ENCODE measurements at regions not wholly inside any gene's neighbourhood (a gene's known extent, or its start where the extent isn't known, plus 50 kb on each side); places are given as distances from the start of the nearest gene placed in this dataset.

DNA sequence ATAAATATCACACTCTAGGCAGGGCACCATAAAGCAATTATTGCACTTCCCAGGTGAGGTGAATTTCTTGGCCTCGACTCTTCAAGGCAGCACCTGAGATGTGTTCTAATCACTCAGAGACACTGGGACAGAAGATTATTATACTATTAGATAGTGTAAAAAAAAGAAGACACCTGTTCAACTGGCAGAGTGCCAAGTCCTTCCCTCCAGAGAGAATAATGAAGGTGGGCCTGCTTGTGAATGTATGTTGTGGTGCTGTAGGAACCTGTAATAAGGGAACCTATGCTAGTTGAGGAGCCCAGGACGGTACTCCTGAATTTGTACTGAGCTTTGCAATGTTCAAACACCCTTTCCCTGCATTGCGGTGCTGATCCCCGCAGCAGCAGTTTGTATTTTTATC lies 107.5 kb downstream of the NXPE2 start:
- Histone ChIP-seq H3K27me3 (ENCODE audit: insufficient read depth, low read length) (no peaks in the 10 kb centered on the region), H3K4me3 (ENCODE audit: insufficient read depth, low read depth, low read length) (no peak overlapping the region), H3K4me1 (ENCODE audit: insufficient read depth, low read length) (no peaks in the 10 kb centered on the region), H3K9ac (ENCODE audit: low read length) (no peak overlapping the region), H3K79me2 (ENCODE audit: insufficient read depth, low read length) (no peaks in the 10 kb centered on the region), H3K27ac (ENCODE audit: low read depth, low read length) (no peak overlapping the region), H3K36me3 (ENCODE audit: insufficient read depth, low read length) (no peaks in the 10 kb centered on the region), H4K20me1 (ENCODE audit: insufficient read depth, low read length) (no peaks in the 10 kb centered on the region), H2AFZ (ENCODE audit: low read depth, low read length) (no peak overlapping the region), H3K4me2 (ENCODE audit: low read length) (no peak overlapping the region), H3K9me3 (ENCODE audit: insufficient read depth, low read depth, low read length) (peaks cover 3% of the 10 kb centered on the region)
- FAIRE-seq (no peak), DNase-seq (ENCODE audit: low read depth) (no peak)
- Mint-ChIP-seq H3K4me1 (ENCODE audit: low read depth, unreplicated experiment) (peaks cover 4% of the 10 kb centered on the region), H3K27ac (ENCODE audit: unreplicated experiment) (no peak overlapping the region), H3K27me3 (ENCODE audit: low read depth, unreplicated experiment) (peaks cover 17% of the 10 kb centered on the region), H3K4me3 (ENCODE audit: unreplicated experiment) (no peak overlapping the region), H3K9me3 (ENCODE audit: unreplicated experiment) (peaks cover 2% of the 10 kb centered on the region), H3K36me3 (ENCODE audit: low read depth, unreplicated experiment) (no peaks in the 10 kb centered on the region)
- no peak for TF ChIP-seq EZH2 (IDR thresholded peaks at IDR 0.05; ENCODE audit: insufficient read depth, low read length)
- TF ChIP-seq, protein P1, sequence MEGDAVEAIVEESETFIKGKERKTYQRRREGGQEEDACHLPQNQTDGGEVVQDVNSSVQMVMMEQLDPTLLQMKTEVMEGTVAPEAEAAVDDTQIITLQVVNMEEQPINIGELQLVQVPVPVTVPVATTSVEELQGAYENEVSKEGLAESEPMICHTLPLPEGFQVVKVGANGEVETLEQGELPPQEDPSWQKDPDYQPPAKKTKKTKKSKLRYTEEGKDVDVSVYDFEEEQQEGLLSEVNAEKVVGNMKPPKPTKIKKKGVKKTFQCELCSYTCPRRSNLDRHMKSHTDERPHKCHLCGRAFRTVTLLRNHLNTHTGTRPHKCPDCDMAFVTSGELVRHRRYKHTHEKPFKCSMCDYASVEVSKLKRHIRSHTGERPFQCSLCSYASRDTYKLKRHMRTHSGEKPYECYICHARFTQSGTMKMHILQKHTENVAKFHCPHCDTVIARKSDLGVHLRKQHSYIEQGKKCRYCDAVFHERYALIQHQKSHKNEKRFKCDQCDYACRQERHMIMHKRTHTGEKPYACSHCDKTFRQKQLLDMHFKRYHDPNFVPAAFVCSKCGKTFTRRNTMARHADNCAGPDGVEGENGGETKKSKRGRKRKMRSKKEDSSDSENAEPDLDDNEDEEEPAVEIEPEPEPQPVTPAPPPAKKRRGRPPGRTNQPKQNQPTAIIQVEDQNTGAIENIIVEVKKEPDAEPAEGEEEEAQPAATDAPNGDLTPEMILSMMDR (IDR thresholded peaks at IDR 0.05; ENCODE audit: insufficient read depth, low read depth, low read length), result no peak

DNA sequence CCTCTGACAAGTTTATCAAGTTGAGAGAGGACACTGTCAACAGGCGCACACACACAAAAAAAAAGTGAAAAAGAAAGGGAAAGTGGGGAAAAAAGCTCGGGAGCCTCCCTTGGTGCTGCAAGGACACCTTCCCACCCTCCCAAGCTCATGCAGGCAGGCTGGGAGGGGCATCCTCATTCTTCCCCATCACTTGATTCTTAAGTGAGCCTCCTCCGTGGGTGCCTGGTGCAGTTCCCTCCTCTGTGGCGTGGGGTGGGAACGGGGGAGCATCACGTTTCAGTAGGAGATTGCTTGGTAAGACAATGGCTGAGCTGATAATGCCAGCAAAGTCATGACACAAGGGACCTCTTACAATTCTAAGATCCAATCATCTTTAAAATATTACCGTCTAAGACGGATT lies 108.8 kb downstream of the NXPE2 start:
- no peaks in the 10 kb centered on the region for H3K4me1 ChIP-seq (ENCODE audit: insufficient read depth, low read length)
- H3K79me2 ChIP-seq (ENCODE audit: insufficient read depth, low read length), result no peaks in the 10 kb centered on the region
- Mint-ChIP-seq H3K4me3 (ENCODE audit: unreplicated experiment) (no peak overlapping the region), H3K9me3 (ENCODE audit: unreplicated experiment) (peaks cover 2% of the 10 kb centered on the region), H3K36me3 (ENCODE audit: low read depth, unreplicated experiment) (no peaks in the 10 kb centered on the region), H3K27me3 (ENCODE audit: low read depth, unreplicated experiment) (peaks cover 20% of the 10 kb centered on the region), H3K4me1 (ENCODE audit: low read depth, unreplicated experiment) (peaks cover 4% of the 10 kb centered on the region), H3K27ac (ENCODE audit: unreplicated experiment) (no peak overlapping the region)
- no peaks in the 10 kb centered on the region for H3K36me3 ChIP-seq (ENCODE audit: insufficient read depth, low read length)
- H3K9ac ChIP-seq (ENCODE audit: low read length), result no peak overlapping the region
- FAIRE-seq (no peak), DNase-seq (ENCODE audit: low read depth) (no peak)
- H3K4me3 ChIP-seq (ENCODE audit: insufficient read depth, low read depth, low read length), result no peak overlapping the region
- H4K20me1 ChIP-seq (ENCODE audit: insufficient read depth, low read length), result no peaks in the 10 kb centered on the region
- no peaks in the 10 kb centered on the region for H3K27me3 ChIP-seq (ENCODE audit: insufficient read depth, low read length)
- H3K27ac ChIP-seq (ENCODE audit: low read depth, low read length), result no peak overlapping the region
- H2AFZ ChIP-seq (ENCODE audit: low read depth, low read length), result no peak overlapping the region
- TF ChIP-seq, protein P1 (IDR thresholded peaks at IDR 0.05; ENCODE audit: insufficient read depth, low read depth, low read length), result no peak
- TF ChIP-seq EZH2 (IDR thresholded peaks at IDR 0.05; ENCODE audit: insufficient read depth, low read length), result no peak
- peaks cover 3% of the 10 kb centered on the region for H3K9me3 ChIP-seq (ENCODE audit: insufficient read depth, low read depth, low read length)
- no peak overlapping the region for H3K4me2 ChIP-seq (ENCODE audit: low read length)

DNA sequence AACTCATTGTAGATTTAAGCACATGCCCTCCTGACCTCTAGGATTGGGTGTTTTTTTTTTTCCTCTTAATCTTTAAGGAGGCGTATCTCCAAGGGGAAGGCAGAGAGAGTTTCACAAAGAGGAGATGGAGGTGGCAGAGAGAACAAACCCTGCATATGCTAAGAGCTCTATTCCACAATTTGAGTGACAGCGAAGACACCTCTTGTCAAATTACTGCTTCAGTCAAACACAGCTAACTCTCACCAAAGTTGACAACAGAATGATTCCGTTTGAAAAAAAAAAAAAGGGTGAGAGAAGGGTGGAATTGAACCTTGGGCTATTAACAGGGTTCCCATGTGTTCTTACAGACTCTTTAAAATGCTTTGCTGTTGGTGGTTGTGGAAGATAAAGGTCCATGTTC lies 112.6 kb downstream of the NXPE2 start:
- Mint-ChIP-seq H3K27me3 (ENCODE audit: low read depth, unreplicated experiment) (peaks cover 19% of the 10 kb centered on the region), H3K4me1 (ENCODE audit: low read depth, unreplicated experiment) (no peaks in the 10 kb centered on the region), H3K9me3 (ENCODE audit: unreplicated experiment) (peaks cover 2% of the 10 kb centered on the region), H3K36me3 (ENCODE audit: low read depth, unreplicated experiment) (no peaks in the 10 kb centered on the region), H3K4me3 (ENCODE audit: unreplicated experiment) (no peak overlapping the region), H3K27ac (ENCODE audit: unreplicated experiment) (no peak overlapping the region)
- FAIRE-seq (no peak), DNase-seq (ENCODE audit: low read depth) (no peak)
- H4K20me1 ChIP-seq (ENCODE audit: insufficient read depth, low read length), result no peaks in the 10 kb centered on the region
- no peak overlapping the region for H3K27ac ChIP-seq (ENCODE audit: low read depth, low read length)
- TF ChIP-seq, protein P1 (IDR thresholded peaks at IDR 0.05; ENCODE audit: insufficient read depth, low read depth, low read length), result no peak
- TF ChIP-seq EZH2 (IDR thresholded peaks at IDR 0.05; ENCODE audit: insufficient read depth, low read length), result no peak
- no peak overlapping the region for H3K4me3 ChIP-seq (ENCODE audit: insufficient read depth, low read depth, low read length)
- no peak overlapping the region for H3K4me2 ChIP-seq (ENCODE audit: low read length)
- no peaks in the 10 kb centered on the region for H3K4me1 ChIP-seq (ENCODE audit: insufficient read depth, low read length)
- no peaks in the 10 kb centered on the region for H3K79me2 ChIP-seq (ENCODE audit: insufficient read depth, low read length)
- no peaks in the 10 kb centered on the region for H3K36me3 ChIP-seq (ENCODE audit: insufficient read depth, low read length)
- H3K9me3 ChIP-seq (ENCODE audit: insufficient read depth, low read depth, low read length), result peaks cover 3% of the 10 kb centered on the region
- no peaks in the 10 kb centered on the region for H3K27me3 ChIP-seq (ENCODE audit: insufficient read depth, low read length)
- H2AFZ ChIP-seq (ENCODE audit: low read depth, low read length), result no peak overlapping the region
- H3K9ac ChIP-seq (ENCODE audit: low read length), result no peak overlapping the region

All from astrocyte (in vitro differentiated cells and primary cell).